ENCODE measurements at regions not wholly inside any gene's neighbourhood (a gene's known extent, or its start where the extent isn't known, plus 50 kb on each side); places are given as distances from the start of the nearest gene placed in this dataset.

- TF ChIP-seq CTCF (IDR thresholded peaks at IDR 0.05; ENCODE audit: low read depth, low read length), result no peak
Observed at GRCh38 chr12:4064008-4064407, 190.8 kb upstream of the PARP11 start.

GRCh38 chr12:4059898-4060568, 186.8 kb upstream of the PARP11 start:
- no peak for TF ChIP-seq CTCF (IDR thresholded peaks at IDR 0.05; ENCODE audit: low read depth, low read length)
- H3K4me3 ChIP-seq (ENCODE audit: low read depth, low read length), result no peak overlapping the region

More at GRCh38 chr12:4064008-4064407, 190.8 kb upstream of the PARP11 start:
- H3K4me3 ChIP-seq (ENCODE audit: low read depth, low read length), result no peak overlapping the region

GRCh38 chr12:4056910-4057845, 184.0 kb upstream of the PARP11 start:
- no peak overlapping the region for H3K4me3 ChIP-seq (ENCODE audit: low read depth, low read length)
- no peak for TF ChIP-seq CTCF (IDR thresholded peaks at IDR 0.05; ENCODE audit: low read depth, low read length)

GRCh38 chr12:4054630-4055029, 181.4 kb upstream of the PARP11 start:
- no peak for TF ChIP-seq CTCF (IDR thresholded peaks at IDR 0.05; ENCODE audit: low read depth, low read length)

GRCh38 chr12:4052691-4053090, 179.5 kb upstream of the PARP11 start:
- H3K4me3 ChIP-seq (ENCODE audit: low read depth, low read length), result no peak overlapping the region
- TF ChIP-seq CTCF (IDR thresholded peaks at IDR 0.05; ENCODE audit: low read depth, low read length), result no peak

More at GRCh38 chr12:4054630-4055029, 181.4 kb upstream of the PARP11 start:
- no peak overlapping the region for H3K4me3 ChIP-seq (ENCODE audit: low read depth, low read length)

- TF ChIP-seq CTCF (IDR thresholded peaks at IDR 0.05; ENCODE audit: low read depth, low read length), result no peak
- H3K4me3 ChIP-seq (ENCODE audit: low read depth, low read length), result no peak overlapping the region
Observed at GRCh38 chr12:4051596-4051995, 178.4 kb upstream of the PARP11 start.

GRCh38 chr12:4050340-4050739, 177.1 kb upstream of the PARP11 start:
- TF ChIP-seq CTCF (IDR thresholded peaks at IDR 0.05; ENCODE audit: low read depth, low read length), result no peak
- H3K4me3 ChIP-seq (ENCODE audit: low read depth, low read length), result no peak overlapping the region

Measured in WI38 (cell line).